B cell (primary cell): ENCODE measurements at regions not wholly inside any gene's neighbourhood (a gene's known extent, or its start where the extent isn't known, plus 50 kb on each side); places are given as distances from the start of the nearest gene placed in this dataset.

Source experiments
- ATAC-seq: fragments of 200-7000 bp; cut with Tn5 transposase; one replicate; pipeline ENCODE4 v1.10.0; 2021; ENCODE audit warnings: low read depth, mild to moderate bottlenecking, moderate number of reproducible peaks, moderate library complexity
- CTCF ChIA-PET: fragments of 350-600 bp; sonication (Branson Sonifier 250); formaldehyde crosslinking; loops from one replicate; lab custom pipeline; 2021; ENCODE audit warnings: antibody characterized with exemption, inconsistent platforms; lab: Charles Lee
- POLR2A ChIA-PET: fragments of 350-600 bp; sonication (Branson Sonifier 250); formaldehyde crosslinking; loops from one replicate; lab custom pipeline; 2021; ENCODE audit warnings: antibody characterized with exemption; lab: Charles Lee
- DNase-seq: peaks from one replicate; pipeline ENCODE4 v3.0.0; 2013
- H2AFZ ChIP-seq: 2 replicates; pipeline ENCODE4 v1.6.1; 2012; ENCODE audit warnings: mild to moderate bottlenecking, low read depth, low read length; ENCODE audit not compliant: insufficient read depth, poor library complexity, severe bottlenecking
- H3K27ac ChIP-seq, 2 donors: 1 replicate in 1 of 2; 2 replicates in 1 of 2; pipeline ENCODE4 v1.5.1; 2012 to 2013; ENCODE audit warnings: low read length in 2 of 2, mild to moderate bottlenecking in 2 of 2, moderate library complexity in 1 of 2
- H3K27me3 ChIP-seq, 4 experiments: fragments of 200-600 bp in 1 of 4; sonication (generic) in 1 of 4; replicated peaks in 1 of 4; 1 replicate in 2 of 4; 2 replicates in 2 of 4; pipeline versions ENCODE4 v1.6.1 to v1.7.0; 2013 to 2016; ENCODE audit warnings: low read length in 3 of 4, mild to moderate bottlenecking in 2 of 4, mixed read lengths in 1 of 4, moderate library complexity in 1 of 4; ENCODE audit not compliant: insufficient read depth in 4 of 4, control insufficient read depth in 3 of 4; ENCODE audit errors: control extremely low read depth in 1 of 4
- H3K36me3 ChIP-seq, 2 experiments: replicated peaks in 1 of 2; 1 replicate in 1 of 2; 2 replicates in 1 of 2; pipeline versions ENCODE4 v1.6.1 to v1.7.1; 2013; ENCODE audit warnings: low read length in 1 of 2; ENCODE audit not compliant: insufficient read depth in 2 of 2, control insufficient read depth in 1 of 2; ENCODE audit errors: control extremely low read depth in 1 of 2, extremely low read depth in 1 of 2
- H3K4me1 ChIP-seq, 2 donors: fragments of 200-600 bp in 1 of 2; sonication (generic) in 1 of 2; 1 replicate in 1 of 2; 2 replicates in 1 of 2; pipeline versions ENCODE4 v1.5.1 to v1.6.1; 2013 to 2017; ENCODE audit warnings: low read length in 2 of 2; ENCODE audit not compliant: control insufficient read depth in 2 of 2, insufficient read depth in 2 of 2
- H3K4me2 ChIP-seq: replicated peaks from 2 replicates; pipeline ENCODE3; 2012; ENCODE audit warnings: mild to moderate bottlenecking, low read depth, low read length; ENCODE audit not compliant: poor library complexity, severe bottlenecking
- H3K4me3 ChIP-seq, 5 experiments: fragments of 200-600 bp in 1 of 5; sonication (generic) in 1 of 5; 1 replicate in 3 of 5; 2 replicates in 2 of 5; pipeline versions ENCODE4 v1.5.1 to v1.7.0; 2011 to 2016; ENCODE audit warnings: low read length in 4 of 5, mild to moderate bottlenecking in 4 of 5, low read depth in 2 of 5, control low read depth in 1 of 5, moderate library complexity in 1 of 5; ENCODE audit not compliant: insufficient read depth in 1 of 5; ENCODE audit errors: control extremely low read depth in 1 of 5, extremely low read depth in 1 of 5
- H3K79me2 ChIP-seq: fragments of 200-600 bp; sonication (generic); one replicate; pipeline ENCODE4 v1.6.0; 2016; ENCODE audit warnings: low read length; ENCODE audit not compliant: control insufficient read depth, insufficient read depth
- H3K9ac ChIP-seq: fragments of 200-600 bp; sonication (generic); 2 replicates; pipeline ENCODE4 v1.6.1; 2017; ENCODE audit warnings: mild to moderate bottlenecking, low read length, moderate library complexity
- H3K9me3 ChIP-seq, 3 donors: one replicate each; pipeline versions ENCODE4 v1.6.1 to v1.7.1; 2013; ENCODE audit warnings: low read length in 2 of 3; ENCODE audit not compliant: control insufficient read depth in 2 of 3, insufficient read depth in 1 of 3; ENCODE audit errors: control extremely low read depth in 1 of 3
- H4K20me1 ChIP-seq: 2 replicates; pipeline ENCODE4 v1.6.0; 2012; ENCODE audit warnings: mild to moderate bottlenecking, low read length; ENCODE audit not compliant: insufficient read depth, control insufficient read depth, poor library complexity, severe bottlenecking
- H3K27ac Mint-ChIP-seq: one replicate; pipeline ENCODE4 v1.8.0; 2021; ENCODE audit warnings: mixed read lengths
- H3K27me3 Mint-ChIP-seq: one replicate; pipeline ENCODE4 v1.8.0; 2021; ENCODE audit warnings: mixed read lengths
- H3K4me1 Mint-ChIP-seq: one replicate; pipeline ENCODE4 v1.8.0; 2021; ENCODE audit warnings: mixed read lengths
- H3K4me3 Mint-ChIP-seq: one replicate; pipeline ENCODE4 v1.8.0; 2021; ENCODE audit warnings: mixed read lengths
- H3K9me3 Mint-ChIP-seq: one replicate; pipeline ENCODE4 v1.8.0; 2022; ENCODE audit warnings: mixed read lengths; ENCODE audit not compliant: insufficient read depth
- CTCF ChIP-seq: fragments of 200-600 bp; IDR thresholded peaks from one replicate; pipeline ENCODE4 v1.8.0; 2022; ENCODE audit warnings: antibody characterized with exemption, mild to moderate bottlenecking
- EZH2 ChIP-seq: IDR thresholded peaks from 2 replicates; pipeline ENCODE4 v1.6.1; 2012; ENCODE audit warnings: borderline replicate concordance, low read depth, mild to moderate bottlenecking, moderate library complexity, low read length; ENCODE audit not compliant: insufficient read depth, poor library complexity, severe bottlenecking
- WGBS: methylation state at CpG from one replicate; pipeline ENCODE4 v1.1.5; 2013; ENCODE audit warnings: missing lambda C conversion rate; ENCODE audit not compliant: insufficient coverage; 5-methylcytosine and 5-hydroxymethylcytosine counted together
- intact Hi-C: fragments of 100-400 bp; cut with micrococcal nuclease; formaldehyde crosslinking; loops from one replicate; pipeline ENCODE4 v1.10.0; 2022

DNA sequence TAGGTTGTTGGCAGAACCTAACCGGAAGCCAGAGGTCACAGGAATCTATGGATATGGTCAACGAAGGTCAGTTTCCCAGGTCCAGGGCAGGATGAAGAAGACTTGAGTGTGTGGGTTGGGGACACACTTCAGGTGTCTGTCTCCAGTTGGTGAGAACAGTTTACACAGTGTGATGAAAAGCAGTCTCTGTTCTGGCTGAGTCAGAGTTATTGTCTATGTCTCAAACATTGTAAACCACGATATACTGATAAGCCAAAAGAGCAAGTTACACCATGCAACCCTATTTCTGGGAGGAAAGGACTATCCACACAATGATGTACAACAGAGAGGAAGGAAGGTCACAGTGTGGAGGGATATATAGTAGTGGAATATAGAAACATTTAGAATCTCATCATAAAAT is 187.1 kb upstream of the C1QTNF7 start:
- Histone ChIP-seq H3K27ac (no peak overlapping the region), H3K9ac (no peak overlapping the region), H4K20me1 (no peaks in the 10 kb centered on the region), H2AFZ (no peak overlapping the region), H3K4me2 (no peak overlapping the region), H3K4me1 (no peaks in the 10 kb centered on the region), H3K9me3 (no peaks in the 10 kb centered on the region), H3K27me3 (no peaks in the 10 kb centered on the region), H3K4me3 (no peak overlapping the region), H3K36me3 (no peaks in the 10 kb centered on the region), H3K79me2 (no peaks in the 10 kb centered on the region)
- no peak overlapping the region for H3K4me3 Mint-ChIP-seq
- no peak overlapping the region for H3K27ac Mint-ChIP-seq
- ATAC-seq: no peak
- H3K4me1 Mint-ChIP-seq: no peaks in the 10 kb centered on the region
- WGBS: 88% methylated on average over 2 of the region's 3 CpGs
- CTCF ChIA-PET: interaction anchor here (1.1 kb wide), 1 partner anchor 13 kb away, joined by 4 read pairs; no protein-coding TSS in a partner anchor
- TF ChIP-seq CTCF (no peak), EZH2 (no peak)
- intact Hi-C loops: no loop called here
- no peaks in the 10 kb centered on the region for H3K27me3 Mint-ChIP-seq
- no peaks in the 10 kb centered on the region for H3K9me3 Mint-ChIP-seq
- POLR2A ChIA-PET: no interaction called here
- no peak for DNase-seq

- H3K27ac Mint-ChIP-seq: no peak overlapping the region
- Histone ChIP-seq H3K79me2 (no peaks in the 10 kb centered on the region), H4K20me1 (no peaks in the 10 kb centered on the region), H3K27me3 (no peaks in the 10 kb centered on the region), H2AFZ (no peak overlapping the region), H3K9me3 (no peaks in the 10 kb centered on the region), H3K4me1 (no peaks in the 10 kb centered on the region), H3K4me2 (no peak overlapping the region), H3K9ac (no peak overlapping the region), H3K4me3 (no peak overlapping the region), H3K36me3 (no peaks in the 10 kb centered on the region), H3K27ac (no peak overlapping the region)
- POLR2A ChIA-PET: no interaction called here
- no peaks in the 10 kb centered on the region for H3K27me3 Mint-ChIP-seq
- intact Hi-C loops: no loop called here
- CTCF ChIA-PET: interaction anchor here (1.3 kb wide), 1 partner anchor 216 kb away, joined by 8 read pairs; no protein-coding TSS in a partner anchor
- no peak overlapping the region for H3K4me3 Mint-ChIP-seq
- no peaks in the 10 kb centered on the region for H3K9me3 Mint-ChIP-seq
- WGBS: no CpG with 5 or more reads among the region's 1 CpG
- DNase-seq: no peak
- ATAC-seq: no peak
- no peaks in the 10 kb centered on the region for H3K4me1 Mint-ChIP-seq
- no peak for TF ChIP-seq CTCF
These were observed 185.8 kb upstream of the C1QTNF7 start for GRCh38 chr4:15242021-15242420.
